GM23338 (cell line): ENCODE measurements at regions not wholly inside any gene's neighbourhood (a gene's known extent, or its start where the extent isn't known, plus 50 kb on each side); places are given as distances from the start of the nearest gene placed in this dataset.

Experiments used
- ATAC-seq: fragments of 200-7000 bp; cut with Tn5 transposase; 3 replicates; pipeline ENCODE4 v1.9.1; 2020
- DNase-seq: peaks from one replicate; pipeline ENCODE4 v3.0.0-alpha.2; 2015; ENCODE audit warnings: low spot score
- H2AFZ ChIP-seq: fragments of 200-600 bp; sonication (generic); 2 replicates; pipeline ENCODE4 v1.8.0; 2016; ENCODE audit warnings: antibody characterized with exemption, mild to moderate bottlenecking, moderate library complexity
- H3F3A ChIP-seq: fragments of 200-600 bp; sonication (generic); replicated peaks from 2 replicates; pipeline ENCODE4 v1.8.0; 2017; ENCODE audit warnings: antibody characterized with exemption, mixed run types, low read depth
- H3K27ac ChIP-seq: fragments of 200-600 bp; sonication (generic); 2 replicates; pipeline ENCODE4 v1.6.1; 2016; ENCODE audit warnings: low read depth
- H3K27me3 ChIP-seq: fragments of 200-600 bp; sonication (generic); 2 replicates; pipeline ENCODE4 v1.8.0; 2016; ENCODE audit warnings: mild to moderate bottlenecking, mixed run types, moderate library complexity; ENCODE audit not compliant: insufficient read depth
- H3K36me3 ChIP-seq: fragments of 200-600 bp; sonication (generic); 2 replicates; pipeline ENCODE4 v1.8.0; 2016; ENCODE audit warnings: mild to moderate bottlenecking; ENCODE audit not compliant: insufficient read depth
- H3K4me1 ChIP-seq: fragments of 200-600 bp; sonication (generic); 2 replicates; pipeline ENCODE4 v1.8.0; 2016; ENCODE audit warnings: mild to moderate bottlenecking, moderate library complexity; ENCODE audit not compliant: insufficient read depth
- H3K4me2 ChIP-seq: fragments of 200-600 bp; sonication (generic); 2 replicates; pipeline ENCODE4 v1.7.1; 2017; ENCODE audit warnings: mixed run types
- H3K4me3 ChIP-seq: fragments of 200-600 bp; sonication (generic); 2 replicates; pipeline ENCODE4 v1.6.1; 2016; ENCODE audit warnings: mixed run types
- H3K79me2 ChIP-seq: fragments of 200-600 bp; sonication (generic); replicated peaks from 2 replicates; pipeline ENCODE4 v1.8.0; 2017; ENCODE audit warnings: mild to moderate bottlenecking; ENCODE audit not compliant: insufficient read depth
- H3K9me2 ChIP-seq: fragments of 200-600 bp; sonication (generic); 2 replicates; pipeline ENCODE4 v1.8.0; 2017; ENCODE audit not compliant: insufficient read depth
- H4K20me1 ChIP-seq: fragments of 200-600 bp; sonication (generic); replicated peaks from 2 replicates; pipeline ENCODE4 v1.8.0; 2017; ENCODE audit warnings: mild to moderate bottlenecking; ENCODE audit not compliant: insufficient read depth
- H3K27ac Mint-ChIP-seq: 2 replicates; pipeline ENCODE4 v1.8.0; 2020; ENCODE audit warnings: inconsistent platforms, mild to moderate bottlenecking, moderate library complexity, mixed read lengths
- H3K27me3 Mint-ChIP-seq: 3 replicates; pipeline ENCODE4 v1.8.0; 2022; ENCODE audit warnings: low read depth, mild to moderate bottlenecking, moderate library complexity, mixed read lengths, inconsistent platforms; ENCODE audit not compliant: insufficient read depth, poor library complexity
- H3K36me3 Mint-ChIP-seq: 3 replicates; pipeline ENCODE4 v1.8.0; 2021; ENCODE audit warnings: low read depth, mild to moderate bottlenecking, inconsistent platforms, moderate library complexity, mixed read lengths
- H3K4me1 Mint-ChIP-seq: 3 replicates; pipeline ENCODE4 v1.8.0; 2020; ENCODE audit warnings: mild to moderate bottlenecking, inconsistent platforms, mixed read lengths
- H3K4me3 Mint-ChIP-seq: 3 replicates; pipeline ENCODE4 v1.8.0; 2021; ENCODE audit warnings: moderate library complexity, mild to moderate bottlenecking, inconsistent platforms, mixed read lengths
- H3K9me3 Mint-ChIP-seq: 3 replicates; pipeline ENCODE4 v1.8.0; 2020; ENCODE audit warnings: moderate library complexity, mild to moderate bottlenecking, inconsistent platforms, mixed read lengths
- CREB1 ChIP-seq: fragments of 250-450 bp; sonication (Bioruptor Pico); IDR thresholded peaks from 2 replicates; pipeline ENCODE4 v1.5.0; 2020; ENCODE audit warnings: low read depth, mild to moderate bottlenecking, moderate library complexity
- CTCF ChIP-seq, 2 experiments: fragments of 200-600 bp in 1 of 2; sonication (generic) in 1 of 2; conservative IDR thresholded peaks; 2 replicates each; pipeline versions ENCODE4 v1.5.1 to v1.6.1; 2016 to 2017; ENCODE audit warnings: antibody characterized with exemption in 2 of 2, low read depth in 2 of 2, mild to moderate bottlenecking in 2 of 2, moderate library complexity in 1 of 2
- ETS1 ChIP-seq: IDR thresholded peaks from 2 replicates; pipeline ENCODE4 v1.6.1; 2016; ENCODE audit warnings: antibody characterized with exemption
- EZH2 ChIP-seq: fragments of 200-600 bp; sonication (generic); IDR thresholded peaks from one replicate; pipeline ENCODE4 v1.8.0; 2017; ENCODE audit warnings: antibody characterized with exemption, mild to moderate bottlenecking, low read depth; ENCODE audit not compliant: unreplicated experiment
- EZH2phosphoT487 ChIP-seq: fragments of 200-600 bp; sonication (generic); IDR thresholded peaks from one replicate; pipeline ENCODE4 v1.8.1; 2018; ENCODE audit warnings: antibody characterized with exemption; ENCODE audit not compliant: unreplicated experiment
- JUNB ChIP-seq: IDR thresholded peaks from one replicate; pipeline ENCODE4 v1.6.1; 2016; ENCODE audit warnings: antibody characterized with exemption; ENCODE audit not compliant: unreplicated experiment
- NANOG ChIP-seq: IDR thresholded peaks from 2 replicates; pipeline ENCODE4 v1.6.1; 2016; ENCODE audit warnings: antibody characterized with exemption, borderline replicate concordance
- POLR2AphosphoS5 ChIP-seq: IDR thresholded peaks from 2 replicates; pipeline ENCODE4 v1.6.1; 2016; ENCODE audit warnings: antibody characterized with exemption, low read depth
- STAT1 ChIP-seq: IDR thresholded peaks from one replicate; pipeline ENCODE4 v1.6.1; 2016; ENCODE audit warnings: antibody characterized with exemption; ENCODE audit not compliant: unreplicated experiment
- ZNF114 ChIP-seq: fragments of 250-450 bp; sonication (Bioruptor Pico); IDR thresholded peaks from 2 replicates; pipeline ENCODE4 v1.5.0; 2020; ENCODE audit warnings: mild to moderate bottlenecking, moderate library complexity
- ZNF331 ChIP-seq: fragments of 250-450 bp; sonication (Bioruptor Pico); IDR thresholded peaks from 2 replicates; pipeline ENCODE4 v1.5.0; 2020; ENCODE audit warnings: low read depth, mild to moderate bottlenecking, moderate library complexity
- ZNF462 ChIP-seq: fragments of 250-450 bp; sonication (Bioruptor Pico); IDR thresholded peaks from 2 replicates; pipeline ENCODE4 v1.5.0; 2020; ENCODE audit warnings: mild to moderate bottlenecking, moderate library complexity
- TF ChIP-seq, protein P1 (sequence below): IDR thresholded peaks from one replicate; pipeline ENCODE4 v1.6.1; 2018; ENCODE audit warnings: antibody characterized with exemption; ENCODE audit not compliant: unreplicated experiment

- peaks cover 9% of the 10 kb centered on the region; the same call in 1 of the 2 replicates for H3K79me2 ChIP-seq
- H3K4me1 ChIP-seq, result peaks cover 4% of the 10 kb centered on the region; the same call in 1 of the 2 replicates
- Mint-ChIP-seq H3K4me1 (peaks cover 21% of the 10 kb centered on the region), H3K4me3 (no peak overlapping the region), H3K9me3 (peaks cover 16% of the 10 kb centered on the region), H3K36me3 (peaks cover 15% of the 10 kb centered on the region), H3K27ac (no peak overlapping the region), H3K27me3 (no peaks in the 10 kb centered on the region)
- no peaks in the 10 kb centered on the region for H3K36me3 ChIP-seq
- H3K9me2 ChIP-seq, result peaks cover 5% of the 10 kb centered on the region; the same call in 1 of the 2 replicates
- no peaks in the 10 kb centered on the region for H4K20me1 ChIP-seq
- ATAC-seq (no peak), DNase-seq (no peak)
- H3K4me2 ChIP-seq, result no peak overlapping the region
- H3K27me3 ChIP-seq, result no peaks in the 10 kb centered on the region
- TF ChIP-seq NANOG, result no peak
- no peak for TF ChIP-seq ZNF114 (CRISPR knock-in tag)
- TF ChIP-seq CREB1, result no peak
- no peak for TF ChIP-seq ETS1
- no peak for TF ChIP-seq JUNB
- no peak for TF ChIP-seq STAT1
- TF ChIP-seq ZNF462 (CRISPR knock-in tag), result no peak
- TF ChIP-seq EZH2phosphoT487, result no peak
- TF ChIP-seq CTCF (conservative IDR thresholded peaks at IDR 0.05; ENCODE audit: low read depth in 2 of 2), result no peak
- TF ChIP-seq POLR2AphosphoS5, result no peak
- TF ChIP-seq EZH2, result no peak
- TF ChIP-seq ZNF331 (CRISPR knock-in tag), result no peak
- TF ChIP-seq, protein P1, sequence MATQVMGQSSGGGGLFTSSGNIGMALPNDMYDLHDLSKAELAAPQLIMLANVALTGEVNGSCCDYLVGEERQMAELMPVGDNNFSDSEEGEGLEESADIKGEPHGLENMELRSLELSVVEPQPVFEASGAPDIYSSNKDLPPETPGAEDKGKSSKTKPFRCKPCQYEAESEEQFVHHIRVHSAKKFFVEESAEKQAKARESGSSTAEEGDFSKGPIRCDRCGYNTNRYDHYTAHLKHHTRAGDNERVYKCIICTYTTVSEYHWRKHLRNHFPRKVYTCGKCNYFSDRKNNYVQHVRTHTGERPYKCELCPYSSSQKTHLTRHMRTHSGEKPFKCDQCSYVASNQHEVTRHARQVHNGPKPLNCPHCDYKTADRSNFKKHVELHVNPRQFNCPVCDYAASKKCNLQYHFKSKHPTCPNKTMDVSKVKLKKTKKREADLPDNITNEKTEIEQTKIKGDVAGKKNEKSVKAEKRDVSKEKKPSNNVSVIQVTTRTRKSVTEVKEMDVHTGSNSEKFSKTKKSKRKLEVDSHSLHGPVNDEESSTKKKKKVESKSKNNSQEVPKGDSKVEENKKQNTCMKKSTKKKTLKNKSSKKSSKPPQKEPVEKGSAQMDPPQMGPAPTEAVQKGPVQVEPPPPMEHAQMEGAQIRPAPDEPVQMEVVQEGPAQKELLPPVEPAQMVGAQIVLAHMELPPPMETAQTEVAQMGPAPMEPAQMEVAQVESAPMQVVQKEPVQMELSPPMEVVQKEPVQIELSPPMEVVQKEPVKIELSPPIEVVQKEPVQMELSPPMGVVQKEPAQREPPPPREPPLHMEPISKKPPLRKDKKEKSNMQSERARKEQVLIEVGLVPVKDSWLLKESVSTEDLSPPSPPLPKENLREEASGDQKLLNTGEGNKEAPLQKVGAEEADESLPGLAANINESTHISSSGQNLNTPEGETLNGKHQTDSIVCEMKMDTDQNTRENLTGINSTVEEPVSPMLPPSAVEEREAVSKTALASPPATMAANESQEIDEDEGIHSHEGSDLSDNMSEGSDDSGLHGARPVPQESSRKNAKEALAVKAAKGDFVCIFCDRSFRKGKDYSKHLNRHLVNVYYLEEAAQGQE, result no peak
- H3K4me3 ChIP-seq, result no peak overlapping the region
- no peaks in the 10 kb centered on the region for H3F3A ChIP-seq
- H2AFZ ChIP-seq, result no peak overlapping the region
- no peak overlapping the region for H3K27ac ChIP-seq
These were observed 80.5 kb upstream of the SVIL start for GRCh38 chr10:29715296-29715695.
